ENCODE measurements at regions not wholly inside any gene's neighbourhood (a gene's known extent, or its start where the extent isn't known, plus 50 kb on each side); places are given as distances from the start of the nearest gene placed in this dataset.

DNA sequence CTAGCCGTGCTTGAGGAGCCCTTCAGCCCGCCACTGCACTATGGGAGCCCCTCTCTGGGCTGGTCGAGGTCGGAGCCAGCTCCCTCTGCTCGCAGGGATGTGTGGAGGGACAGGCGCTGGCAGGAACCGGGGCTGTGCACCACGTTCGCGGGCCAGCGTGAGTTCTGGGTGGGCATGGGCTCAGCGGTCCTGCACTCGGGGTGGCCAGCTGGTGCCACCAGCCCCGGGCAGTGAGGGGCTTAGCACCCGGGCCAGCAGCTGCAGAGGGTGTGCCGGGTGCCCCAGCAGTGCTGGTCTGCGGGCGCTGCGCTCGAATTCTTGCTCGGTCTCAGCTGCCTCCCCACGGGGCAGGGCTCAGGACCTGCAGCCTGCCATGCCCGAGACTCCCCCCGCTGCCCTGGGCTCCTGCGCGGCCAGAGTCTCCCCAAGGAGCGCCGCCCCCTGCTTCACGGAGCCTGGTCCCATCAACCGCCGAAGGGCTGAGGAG, 90.8 kb upstream of the NRG3 start:
- DNase-seq (ENCODE audit: low read depth): no peak

DNA sequence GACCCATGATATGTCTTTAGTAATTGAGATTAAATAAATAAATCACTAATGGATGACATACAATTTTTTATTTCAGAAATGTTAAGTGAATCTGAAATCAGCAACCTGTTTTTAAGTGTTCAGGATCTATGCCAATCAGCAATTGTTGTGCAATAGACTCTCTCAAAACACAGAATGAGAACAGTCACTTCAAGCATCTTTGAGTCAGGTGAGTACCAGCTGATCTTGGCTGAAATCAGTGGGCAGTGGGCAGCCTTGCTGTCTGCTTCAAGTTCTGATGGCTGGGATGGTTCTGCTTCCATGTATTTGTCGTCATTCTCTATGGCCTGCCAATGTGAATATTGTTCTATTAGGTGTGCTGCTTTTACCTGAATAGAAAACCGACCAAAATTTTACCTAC, 82.3 kb upstream of the NRG3 start:
- no peak for DNase-seq (ENCODE audit: low read depth)

DNA sequence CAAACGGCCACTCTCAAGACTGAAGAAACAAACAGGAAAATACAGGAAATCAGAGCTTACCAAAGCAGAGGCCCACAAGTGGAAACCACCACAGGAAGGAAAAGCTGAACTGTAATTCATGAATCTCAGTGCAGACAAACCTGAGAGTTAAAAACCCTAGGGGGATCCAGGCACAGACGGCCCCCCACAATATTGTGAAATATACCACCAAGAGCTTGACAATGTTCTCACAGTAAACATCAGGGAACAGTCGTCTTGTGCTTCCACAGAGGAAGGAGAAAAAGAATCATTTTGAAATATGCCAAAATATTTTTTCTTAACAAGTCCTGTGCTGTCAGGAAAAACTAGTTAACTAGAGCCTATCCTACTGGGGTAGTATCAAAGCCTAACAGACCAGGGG, 68.2 kb upstream of the NRG3 start:
- DNase-seq (ENCODE audit: low read depth): no peak

DNA sequence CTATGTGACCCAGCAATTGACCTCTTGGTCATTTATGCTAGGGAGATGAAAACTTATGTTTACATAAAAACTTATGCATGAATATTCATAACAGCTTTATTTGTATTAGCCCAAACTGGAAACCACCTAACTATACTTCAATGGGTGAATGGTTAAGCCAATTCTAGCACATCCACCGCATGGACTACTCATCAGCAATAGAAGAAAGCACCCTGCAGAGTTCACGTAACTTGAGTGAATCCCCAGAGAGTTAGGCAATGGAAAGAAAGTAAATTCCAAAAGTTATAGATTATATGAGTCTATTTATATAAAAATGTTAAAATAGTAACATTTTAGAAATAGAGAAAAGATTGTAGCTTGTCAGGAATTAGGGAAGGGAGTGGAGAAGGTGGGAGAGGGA, 60.2 kb upstream of the NRG3 start:
- no peak for DNase-seq (ENCODE audit: low read depth)

GRCh38 chr10:81817596-81818170, 57.3 kb upstream of the NRG3 start:
- no peak for DNase-seq (ENCODE audit: low read depth)

- no peak for DNase-seq (ENCODE audit: low read depth)
These were observed 54.6 kb upstream of the NRG3 start for GRCh38 chr10:81820418-81820817.
